Esophagus squamous epithelium (tissue), 5 donors: ENCODE measurements at regions not wholly inside any gene's neighbourhood (a gene's known extent, or its start where the extent isn't known, plus 50 kb on each side); places are given as distances from the start of the nearest gene placed in this dataset.

Experiments
- DNase-seq: peaks from one replicate; lab custom pipeline; 2025; lab: John Stamatoyannopoulos, UW
- H3K27ac ChIP-seq, 4 donors: fragments of 200-600 bp; sonication (generic); one replicate each; pipeline ENCODE4 v1.5.1; 2016 to 2019; ENCODE audit warnings: mild to moderate bottlenecking in 1 of 4
- H3K27me3 ChIP-seq, 4 donors: fragments of 200-600 bp; sonication (generic); 1 replicate in 3 of 4; 2 replicates in 1 of 4; pipeline versions ENCODE4 v1.5.1 to v1.6.0; 2017 to 2021; ENCODE audit warnings: antibody characterized with exemption in 1 of 4
- H3K36me3 ChIP-seq, 3 donors: fragments of 200-600 bp; sonication (generic); one replicate each; pipeline ENCODE4 v1.5.1; 2016 to 2019
- H3K4me1 ChIP-seq, 3 donors: fragments of 200-600 bp; sonication (generic); one replicate each; pipeline ENCODE4 v1.5.1; 2017 to 2019
- H3K4me3 ChIP-seq, 4 donors: fragments of 200-600 bp; sonication (generic); 1 replicate in 3 of 4; 2 replicates in 1 of 4; pipeline ENCODE4 v1.5.1; 2016 to 2019; ENCODE audit warnings: mild to moderate bottlenecking in 2 of 4, moderate library complexity in 1 of 4
- H3K9me3 ChIP-seq, 3 donors: fragments of 200-600 bp; sonication (generic); one replicate each; pipeline ENCODE4 v1.5.1; 2016 to 2019
- POLR2A ChIP-seq, 4 donors: fragments of 450-650 bp; IDR thresholded peaks; one replicate each; pipeline ENCODE4 v1.6.1; 2017; ENCODE audit warnings: antibody characterized with exemption in 4 of 4, mild to moderate bottlenecking in 4 of 4, moderate library complexity in 3 of 4
- WGBS, 2 donors: methylation state at CpG; one replicate each; pipeline ENCODE4 v1.1.5; 2018; 5-methylcytosine and 5-hydroxymethylcytosine counted together
- intact Hi-C: fragments of 100-400 bp; cut with DNase I; formaldehyde crosslinking; loops from one replicate; pipeline ENCODE4 v1.15.0; 2022
- TF ChIP-seq, protein P1 (sequence below), 6 experiments: fragments of 450-650 bp in 4 of 6; fragments of 200-600 bp in 2 of 6; sonication (generic) in 2 of 6; IDR thresholded peaks; one replicate each; pipeline ENCODE4 v1.5.1; 2016 to 2019; ENCODE audit warnings: antibody characterized with exemption in 6 of 6, mild to moderate bottlenecking in 4 of 6, moderate library complexity in 4 of 6
- donor health status: DM: yes; HTN: yes; CAD: no.

DNA sequence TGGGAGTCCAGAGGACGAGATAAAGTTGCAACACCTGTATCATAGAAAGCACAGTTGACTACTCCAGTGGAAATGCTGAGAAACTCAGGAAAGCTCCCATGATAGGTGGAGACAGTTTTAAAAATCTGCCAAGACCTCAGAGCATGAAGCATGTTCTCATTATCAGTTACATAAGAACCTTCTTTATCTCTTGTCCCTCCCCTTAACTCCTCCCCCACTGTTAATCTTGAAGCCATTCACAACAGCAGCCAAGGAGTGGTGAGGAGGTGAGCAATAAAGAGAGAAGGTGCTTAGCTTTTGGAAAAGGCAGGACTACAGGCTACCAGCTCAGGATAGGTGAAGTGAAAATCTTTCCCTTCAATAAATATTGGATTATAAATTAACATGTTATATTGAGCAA lies 657.9 kb downstream of the NYAP2 start:
- Histone ChIP-seq H3K27me3 (no peaks in the 10 kb centered on the region), H3K36me3 (no peaks in the 10 kb centered on the region), H3K4me3 (no peak overlapping the region), H3K27ac (no peak overlapping the region), H3K9me3 (no peaks in the 10 kb centered on the region), H3K4me1 (peaks cover 0 to 8% (median 0%) of the 10 kb centered on the region in 3 donors)
- intact Hi-C loops, result no loop called here
- no peak for TF ChIP-seq POLR2A (IDR thresholded peaks at IDR 0.05)
- TF ChIP-seq, protein P1, sequence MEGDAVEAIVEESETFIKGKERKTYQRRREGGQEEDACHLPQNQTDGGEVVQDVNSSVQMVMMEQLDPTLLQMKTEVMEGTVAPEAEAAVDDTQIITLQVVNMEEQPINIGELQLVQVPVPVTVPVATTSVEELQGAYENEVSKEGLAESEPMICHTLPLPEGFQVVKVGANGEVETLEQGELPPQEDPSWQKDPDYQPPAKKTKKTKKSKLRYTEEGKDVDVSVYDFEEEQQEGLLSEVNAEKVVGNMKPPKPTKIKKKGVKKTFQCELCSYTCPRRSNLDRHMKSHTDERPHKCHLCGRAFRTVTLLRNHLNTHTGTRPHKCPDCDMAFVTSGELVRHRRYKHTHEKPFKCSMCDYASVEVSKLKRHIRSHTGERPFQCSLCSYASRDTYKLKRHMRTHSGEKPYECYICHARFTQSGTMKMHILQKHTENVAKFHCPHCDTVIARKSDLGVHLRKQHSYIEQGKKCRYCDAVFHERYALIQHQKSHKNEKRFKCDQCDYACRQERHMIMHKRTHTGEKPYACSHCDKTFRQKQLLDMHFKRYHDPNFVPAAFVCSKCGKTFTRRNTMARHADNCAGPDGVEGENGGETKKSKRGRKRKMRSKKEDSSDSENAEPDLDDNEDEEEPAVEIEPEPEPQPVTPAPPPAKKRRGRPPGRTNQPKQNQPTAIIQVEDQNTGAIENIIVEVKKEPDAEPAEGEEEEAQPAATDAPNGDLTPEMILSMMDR (IDR thresholded peaks at IDR 0.05), result no peak
- DNase-seq, result no peak
- 27 to 69% methylated on average over 1 of the region's 1 CpG for WGBS, 2 donors

DNA sequence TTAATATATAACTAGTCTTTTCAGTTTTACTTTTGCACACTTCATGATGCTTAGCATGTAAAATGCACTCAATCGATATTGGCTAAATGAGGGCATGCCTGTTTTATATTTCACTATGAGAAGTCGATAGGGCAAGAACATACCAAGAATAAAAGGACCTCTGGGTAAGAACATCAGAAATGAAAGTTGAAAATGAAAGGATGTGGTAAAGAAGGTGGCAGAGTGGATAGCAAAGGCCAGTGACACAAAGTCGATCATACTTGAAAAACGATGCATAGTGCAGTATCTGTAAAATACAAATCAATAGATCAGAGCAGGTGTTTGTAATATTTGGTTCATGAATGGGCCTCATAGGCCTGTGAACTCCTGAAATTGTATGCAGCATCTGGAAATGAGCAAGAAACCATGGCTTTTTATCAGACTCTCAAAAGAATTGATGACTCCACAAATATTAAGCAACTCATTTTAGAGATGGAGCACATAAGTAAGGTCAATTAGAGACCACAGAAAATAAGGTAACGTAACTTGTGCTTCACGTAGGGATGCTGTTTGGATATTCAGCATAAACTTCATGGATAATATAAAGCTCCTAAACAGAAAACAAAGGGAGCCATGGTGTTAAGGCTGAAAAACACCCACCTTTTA lies 653.4 kb downstream of the NYAP2 start:
- H3K4me1 ChIP-seq, result peaks cover 0 to 7% (median 0%) of the 10 kb centered on the region in 3 donors
- 83 to 90% methylated on average over 6 of the region's 6 CpGs for WGBS, 2 donors
- no peak for TF ChIP-seq POLR2A (IDR thresholded peaks at IDR 0.05)
- TF ChIP-seq, protein P1 (IDR thresholded peaks at IDR 0.05), result no peak
- no peaks in the 10 kb centered on the region for H3K36me3 ChIP-seq
- H3K9me3 ChIP-seq, result no peaks in the 10 kb centered on the region
- DNase-seq, result no peak
- H3K4me3 ChIP-seq, result no peak overlapping the region
- intact Hi-C loops, result no loop called here
- no peaks in the 10 kb centered on the region for H3K27me3 ChIP-seq
- no peak overlapping the region for H3K27ac ChIP-seq

- Histone ChIP-seq H3K9me3 (no peaks in the 10 kb centered on the region), H3K27me3 (peaks cover 0 to 5% (median 0%) of the 10 kb centered on the region in 4 donors), H3K4me3 (no peak overlapping the region), H3K4me1 (no peaks in the 10 kb centered on the region), H3K27ac (no peak overlapping the region), H3K36me3 (no peaks in the 10 kb centered on the region)
- 83 to 84% methylated on average over 5 of the region's 5 CpGs for WGBS, 2 donors
- intact Hi-C loops, result no loop called here
- no peak for DNase-seq
- TF ChIP-seq, protein P1 (IDR thresholded peaks at IDR 0.05), result no peak
- TF ChIP-seq POLR2A (IDR thresholded peaks at IDR 0.05), result no peak
These were observed 651.3 kb downstream of the NYAP2 start for GRCh38 chr2:226050822-226051221.

GRCh38 chr2:226048611-226049010 lies 649.1 kb downstream of the NYAP2 start:
- Histone ChIP-seq H3K9me3 (no peaks in the 10 kb centered on the region), H3K27ac (no peak overlapping the region), H3K36me3 (no peaks in the 10 kb centered on the region), H3K4me1 (no peaks in the 10 kb centered on the region), H3K27me3 (peaks cover 0 to 5% (median 0%) of the 10 kb centered on the region in 4 donors), H3K4me3 (no peak overlapping the region)
- DNase-seq, result no peak
- TF ChIP-seq, protein P1 (IDR thresholded peaks at IDR 0.05), result no peak
- TF ChIP-seq POLR2A (IDR thresholded peaks at IDR 0.05), result no peak
- 23% methylated on average over 4 of the region's 4 CpGs for WGBS, 2 donors
- intact Hi-C loops, result no loop called here

DNA sequence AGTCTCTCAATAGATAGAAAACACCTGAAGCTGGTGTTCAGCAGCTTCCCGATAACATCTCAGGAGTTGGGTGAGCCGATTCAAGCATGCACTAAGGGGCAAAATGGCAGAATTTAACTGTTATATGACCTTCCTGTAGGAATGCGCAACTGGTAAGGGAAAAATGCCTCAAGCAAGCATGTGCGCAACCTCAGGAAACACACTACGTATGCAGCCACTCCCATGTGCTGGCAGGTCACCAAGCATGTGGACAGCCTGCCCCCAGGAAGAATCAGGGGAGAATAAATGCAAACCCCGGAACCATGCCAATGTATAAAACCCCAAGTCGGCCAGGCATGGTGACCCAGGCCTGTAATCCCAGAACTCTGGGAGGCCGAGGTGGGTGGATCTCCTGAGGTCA lies 645.6 kb downstream of the NYAP2 start:
- 82 to 90% methylated on average over 8 of the region's 8 CpGs for WGBS, 2 donors
- no peak for DNase-seq
- peaks cover 0 to 5% (median 0%) of the 10 kb centered on the region in 4 donors for H3K27me3 ChIP-seq
- H3K36me3 ChIP-seq, result no peaks in the 10 kb centered on the region
- TF ChIP-seq POLR2A (IDR thresholded peaks at IDR 0.05), result no peak
- TF ChIP-seq, protein P1 (IDR thresholded peaks at IDR 0.05), result no peak
- no peak overlapping the region for H3K4me3 ChIP-seq
- no peaks in the 10 kb centered on the region for H3K9me3 ChIP-seq
- intact Hi-C loops, result no loop called here
- H3K4me1 ChIP-seq, result no peaks in the 10 kb centered on the region
- H3K27ac ChIP-seq, result no peak overlapping the region
